ENCODE measurements at regions not wholly inside any gene's neighbourhood (a gene's known extent, or its start where the extent isn't known, plus 50 kb on each side); places are given as distances from the start of the nearest gene placed in this dataset.

DNA sequence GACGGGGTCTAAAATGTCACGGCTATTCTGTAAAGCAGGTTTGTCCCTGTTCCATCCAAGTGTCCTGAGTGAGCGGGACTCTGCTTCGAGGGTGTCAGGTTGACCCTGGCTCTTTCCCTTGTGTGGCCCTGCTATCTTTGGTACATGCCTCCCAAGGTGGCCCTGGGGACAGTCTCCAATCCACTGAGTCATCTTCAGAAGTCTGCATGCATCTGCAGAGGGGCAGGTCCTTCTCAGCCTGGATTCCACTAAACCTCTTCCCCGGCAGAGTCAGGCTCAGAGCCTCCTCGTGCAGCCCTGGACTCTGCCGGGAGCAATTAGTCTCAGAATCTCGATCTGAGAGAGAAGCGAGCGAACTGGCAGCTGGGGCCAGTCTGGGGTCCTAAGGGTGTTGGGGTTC lies 50.1 kb upstream of the KCNJ15 start:
- no peak for DNase-seq

Data from DMS153 (cell line).